ENCODE measurements at regions not wholly inside any gene's neighbourhood (a gene's known extent, or its start where the extent isn't known, plus 50 kb on each side); places are given as distances from the start of the nearest gene placed in this dataset.

DNA sequence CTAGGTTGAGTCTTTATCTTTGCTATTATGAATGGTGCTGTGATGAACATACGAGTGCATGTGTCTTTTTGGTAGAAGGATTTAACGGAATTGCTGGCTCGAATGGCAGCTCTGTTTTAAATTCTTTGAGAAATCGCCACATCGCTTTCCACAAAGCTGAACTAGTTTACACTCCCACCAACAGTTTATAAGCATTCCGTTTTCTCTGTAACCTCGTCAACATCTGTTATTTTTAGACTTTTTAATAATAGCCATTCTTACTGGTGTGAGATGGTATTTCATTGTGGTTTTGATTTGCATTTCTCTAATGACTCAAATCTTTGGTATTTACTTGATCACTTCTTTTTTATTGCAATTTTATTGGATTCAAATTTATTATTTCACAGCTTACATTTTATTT, 117.4 kb upstream of the HDGFL1 start:
- TF ChIP-seq, protein P1, sequence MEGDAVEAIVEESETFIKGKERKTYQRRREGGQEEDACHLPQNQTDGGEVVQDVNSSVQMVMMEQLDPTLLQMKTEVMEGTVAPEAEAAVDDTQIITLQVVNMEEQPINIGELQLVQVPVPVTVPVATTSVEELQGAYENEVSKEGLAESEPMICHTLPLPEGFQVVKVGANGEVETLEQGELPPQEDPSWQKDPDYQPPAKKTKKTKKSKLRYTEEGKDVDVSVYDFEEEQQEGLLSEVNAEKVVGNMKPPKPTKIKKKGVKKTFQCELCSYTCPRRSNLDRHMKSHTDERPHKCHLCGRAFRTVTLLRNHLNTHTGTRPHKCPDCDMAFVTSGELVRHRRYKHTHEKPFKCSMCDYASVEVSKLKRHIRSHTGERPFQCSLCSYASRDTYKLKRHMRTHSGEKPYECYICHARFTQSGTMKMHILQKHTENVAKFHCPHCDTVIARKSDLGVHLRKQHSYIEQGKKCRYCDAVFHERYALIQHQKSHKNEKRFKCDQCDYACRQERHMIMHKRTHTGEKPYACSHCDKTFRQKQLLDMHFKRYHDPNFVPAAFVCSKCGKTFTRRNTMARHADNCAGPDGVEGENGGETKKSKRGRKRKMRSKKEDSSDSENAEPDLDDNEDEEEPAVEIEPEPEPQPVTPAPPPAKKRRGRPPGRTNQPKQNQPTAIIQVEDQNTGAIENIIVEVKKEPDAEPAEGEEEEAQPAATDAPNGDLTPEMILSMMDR (IDR thresholded peaks at IDR 0.05; ENCODE audit: borderline replicate concordance, extremely low read depth, low read length, poor library complexity, severe bottlenecking) = no peak
- TF ChIP-seq EZH2 (IDR thresholded peaks at IDR 0.05; ENCODE audit: borderline replicate concordance, low read depth, low read length, severe bottlenecking) = no peak
